Progenitor cell of endocrine pancreas (in vitro differentiated cells): ENCODE measurements at regions not wholly inside any gene's neighbourhood (a gene's known extent, or its start where the extent isn't known, plus 50 kb on each side); places are given as distances from the start of the nearest gene placed in this dataset.

ENCODE experiments used
- DNase-seq: peaks from one replicate; pipeline ENCODE4 v3.0.0; 2021; ENCODE audit warnings: low spot score; ENCODE audit not compliant: unreplicated experiment
- H3K27ac Mint-ChIP-seq: 2 replicates; pipeline ENCODE4 v1.8.0; 2021; ENCODE audit warnings: mild to moderate bottlenecking, moderate library complexity, mixed read lengths
- H3K27me3 Mint-ChIP-seq: 2 replicates; pipeline ENCODE4 v1.8.0; 2021; ENCODE audit warnings: mixed read lengths
- H3K36me3 Mint-ChIP-seq: 2 replicates; pipeline ENCODE4 v1.8.0; 2022; ENCODE audit warnings: mixed read lengths; ENCODE audit not compliant: insufficient read depth
- H3K4me1 Mint-ChIP-seq: 2 replicates; pipeline ENCODE4 v1.8.0; 2021; ENCODE audit warnings: low read depth, mixed read lengths
- H3K4me3 Mint-ChIP-seq: 2 replicates; pipeline ENCODE4 v1.8.0; 2021; ENCODE audit warnings: low read depth, mild to moderate bottlenecking, moderate library complexity, mixed read lengths
- H3K9me3 Mint-ChIP-seq: 2 replicates; pipeline ENCODE4 v1.8.0; 2021; ENCODE audit warnings: low read depth, mixed read lengths
- CTCF ChIP-seq: fragments of 200-600 bp; sonication (generic); IDR thresholded peaks from one replicate; pipeline ENCODE4 v1.5.0; 2021; ENCODE audit warnings: antibody characterized with exemption, mild to moderate bottlenecking; ENCODE audit not compliant: unreplicated experiment

DNA sequence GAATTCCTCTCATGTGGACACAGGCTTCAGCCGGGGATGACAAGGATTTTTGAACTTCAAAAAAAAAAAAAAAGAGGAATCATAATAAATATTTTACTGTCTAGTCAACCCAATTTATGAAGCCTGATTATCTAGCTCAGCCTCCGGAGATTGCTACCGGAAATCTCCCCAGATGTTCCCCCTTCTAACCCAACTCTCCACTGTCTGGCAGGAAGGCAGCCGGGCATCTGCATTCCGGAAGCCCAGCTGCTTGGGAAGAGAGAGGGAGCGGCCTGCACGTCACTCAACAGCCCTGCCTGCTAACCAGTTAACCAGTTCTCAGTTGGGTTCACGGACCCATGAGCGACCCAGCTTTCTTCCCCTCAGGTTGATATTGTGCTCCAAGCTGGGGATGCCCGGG is 87.2 kb upstream of the POU3F3 start:
- peaks cover 5% of the 10 kb centered on the region for H3K27me3 Mint-ChIP-seq
- H3K36me3 Mint-ChIP-seq: no peaks in the 10 kb centered on the region
- H3K9me3 Mint-ChIP-seq: no peaks in the 10 kb centered on the region
- no peak overlapping the region for H3K27ac Mint-ChIP-seq
- no peak overlapping the region for H3K4me3 Mint-ChIP-seq
- no peaks in the 10 kb centered on the region for H3K4me1 Mint-ChIP-seq
- no peak for TF ChIP-seq CTCF
- DNase-seq: no peak

DNA sequence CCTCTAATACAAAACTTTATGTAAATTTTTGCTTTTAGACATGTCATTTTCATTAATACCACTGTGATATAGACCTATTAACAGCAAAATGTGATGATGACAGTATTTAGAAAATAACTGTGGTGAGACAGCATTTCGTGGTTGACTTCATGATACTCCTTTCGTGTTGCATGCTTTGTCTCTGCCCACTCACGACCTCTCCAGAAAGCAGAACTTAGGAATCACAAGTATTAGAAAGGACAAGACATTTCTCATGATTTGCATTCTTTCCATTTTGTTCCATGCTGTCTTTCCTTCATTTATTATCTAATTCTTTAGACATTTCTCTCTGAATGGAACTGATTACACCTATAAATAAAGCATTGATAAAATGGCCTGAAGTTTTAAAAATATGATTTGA is 85.2 kb upstream of the POU3F3 start:
- Mint-ChIP-seq H3K27me3 (peaks cover 5% of the 10 kb centered on the region), H3K9me3 (no peaks in the 10 kb centered on the region), H3K4me1 (no peaks in the 10 kb centered on the region), H3K27ac (no peak overlapping the region), H3K36me3 (no peaks in the 10 kb centered on the region), H3K4me3 (no peak overlapping the region)
- DNase-seq: no peak
- no peak for TF ChIP-seq CTCF

DNA sequence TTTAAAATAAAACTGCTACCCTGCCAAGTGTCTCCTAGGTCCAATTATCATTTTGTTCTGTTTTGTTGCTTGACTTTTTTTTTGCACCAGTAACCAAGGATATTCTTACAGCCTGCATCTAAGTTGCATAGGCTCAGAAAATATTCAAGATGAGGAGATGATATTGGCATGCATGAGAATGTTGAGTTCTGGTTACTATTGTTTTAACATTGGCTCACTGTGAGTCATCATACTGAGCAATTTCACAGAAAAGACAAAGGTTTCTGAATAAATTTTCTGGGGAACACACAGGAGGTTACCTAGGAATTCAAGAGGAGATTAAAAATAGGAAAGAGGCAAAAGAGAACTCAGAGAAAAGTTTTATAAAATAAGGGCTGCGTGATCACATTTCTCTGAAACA is 84.8 kb upstream of the POU3F3 start:
- Mint-ChIP-seq H3K9me3 (no peaks in the 10 kb centered on the region), H3K27me3 (peaks cover 5% of the 10 kb centered on the region), H3K4me3 (no peak overlapping the region), H3K36me3 (no peaks in the 10 kb centered on the region), H3K27ac (no peak overlapping the region), H3K4me1 (no peaks in the 10 kb centered on the region)
- DNase-seq: no peak
- no peak for TF ChIP-seq CTCF

DNA sequence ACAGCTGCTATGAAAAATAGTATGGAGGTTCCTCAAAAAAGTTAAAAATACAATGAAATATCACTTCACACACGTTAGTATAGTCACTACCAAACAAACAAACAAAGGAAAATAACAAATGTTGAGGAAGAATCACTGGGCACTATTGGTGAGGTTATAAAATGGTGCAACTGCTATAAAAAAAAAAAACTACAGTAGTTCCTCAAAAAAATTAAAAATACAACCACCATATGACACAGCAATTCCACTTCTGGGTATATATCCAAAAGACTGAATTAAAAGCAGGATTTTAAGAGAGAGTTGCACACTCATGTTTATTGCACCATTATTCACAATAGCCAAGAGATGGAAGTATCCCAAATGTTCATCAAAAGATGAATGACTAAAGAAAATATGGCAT is 80.9 kb upstream of the POU3F3 start:
- Mint-ChIP-seq H3K4me3 (no peak overlapping the region), H3K27me3 (peaks cover 8% of the 10 kb centered on the region), H3K4me1 (no peaks in the 10 kb centered on the region), H3K9me3 (no peaks in the 10 kb centered on the region), H3K27ac (no peak overlapping the region), H3K36me3 (no peaks in the 10 kb centered on the region)
- DNase-seq: no peak
- no peak for TF ChIP-seq CTCF

DNA sequence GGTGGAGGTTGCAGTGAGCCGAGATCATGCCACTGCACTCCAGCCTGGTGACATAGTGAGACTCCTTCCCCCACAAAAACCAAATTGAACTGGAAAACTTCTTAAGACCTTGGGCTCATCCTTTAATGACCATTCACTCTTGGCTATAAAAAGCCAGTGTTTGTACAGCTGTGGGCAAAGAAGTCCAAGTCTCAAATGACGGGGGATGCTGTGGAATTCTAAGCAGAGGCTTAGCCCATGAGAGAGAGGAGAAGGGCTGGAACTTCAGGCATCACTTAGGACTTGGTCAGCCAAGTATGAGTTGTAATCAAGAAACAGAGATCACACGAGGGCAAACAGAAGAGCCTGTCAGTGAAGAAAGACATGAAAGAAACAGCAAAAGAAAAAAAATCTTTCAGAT is 79.3 kb upstream of the POU3F3 start:
- Mint-ChIP-seq H3K27ac (no peak overlapping the region), H3K36me3 (no peaks in the 10 kb centered on the region), H3K9me3 (no peaks in the 10 kb centered on the region), H3K4me1 (no peaks in the 10 kb centered on the region), H3K4me3 (no peak overlapping the region), H3K27me3 (peaks cover 8% of the 10 kb centered on the region)
- no peak for DNase-seq
- TF ChIP-seq CTCF: no peak

DNA sequence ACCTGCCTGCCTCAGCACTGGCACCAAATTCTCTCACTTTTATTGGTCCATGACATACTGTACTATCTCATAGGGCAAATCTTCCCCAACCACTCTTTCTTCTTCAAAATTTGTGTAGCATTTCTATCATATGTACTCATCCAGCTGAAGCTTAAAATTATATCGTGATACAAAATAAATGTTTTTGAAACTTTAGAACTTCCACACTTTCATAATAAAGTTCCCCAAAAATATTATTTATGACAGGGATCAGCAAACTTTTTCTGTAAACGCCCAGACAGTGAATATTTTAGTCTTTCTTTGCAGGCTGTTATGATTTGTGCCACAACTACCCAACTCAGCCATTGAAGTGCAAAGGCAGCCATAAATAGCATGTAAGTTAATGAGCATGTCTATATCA is 76.2 kb upstream of the POU3F3 start:
- H3K27me3 Mint-ChIP-seq: peaks cover 8% of the 10 kb centered on the region
- no peak overlapping the region for H3K27ac Mint-ChIP-seq

More for the DNA sequence above, 76.2 kb upstream of the POU3F3 start:
- no peaks in the 10 kb centered on the region for H3K36me3 Mint-ChIP-seq
- H3K9me3 Mint-ChIP-seq: no peaks in the 10 kb centered on the region
- no peaks in the 10 kb centered on the region for H3K4me1 Mint-ChIP-seq
- no peak for DNase-seq
- TF ChIP-seq CTCF: no peak
- H3K4me3 Mint-ChIP-seq: no peak overlapping the region
